Neural progenitor cell (in vitro differentiated cells): ENCODE measurements at regions not wholly inside any gene's neighbourhood (a gene's known extent, or its start where the extent isn't known, plus 50 kb on each side); places are given as distances from the start of the nearest gene placed in this dataset.

Source experiments
- CTCF ChIP-seq: fragments of 200-600 bp; sonication (generic); IDR thresholded peaks from 2 replicates; pipeline ENCODE4 v1.5.1; 2017; ENCODE audit warnings: antibody characterized with exemption, mild to moderate bottlenecking
- EZH2phosphoT487 ChIP-seq: fragments of 200-600 bp; sonication (generic); IDR thresholded peaks from 2 replicates; pipeline ENCODE4 v1.6.1; 2017; ENCODE audit warnings: antibody characterized with exemption

GRCh38 chr9:107155244-107155817 is 127.7 kb upstream of the RAD23B start:
- peak; percentile 39 for TF ChIP-seq CTCF
- TF ChIP-seq EZH2phosphoT487 = no peak
